GM19395 (cell line): ENCODE measurements at regions not wholly inside any gene's neighbourhood (a gene's known extent, or its start where the extent isn't known, plus 50 kb on each side); places are given as distances from the start of the nearest gene placed in this dataset.
"Not testable (repeated sequence)": the region's sequence is repeated elsewhere in the genome, so short reads cannot be mapped to it uniquely, and the experiment has no call there.

ENCODE experiments used
- ATAC-seq: cut with Tn5 transposase; IDR thresholded peaks from one replicate; pipeline ENCODE4 v1.9.1; 2021; ENCODE audit warnings: mild to moderate bottlenecking, moderate library complexity; ENCODE audit not compliant: unreplicated experiment

DNA sequence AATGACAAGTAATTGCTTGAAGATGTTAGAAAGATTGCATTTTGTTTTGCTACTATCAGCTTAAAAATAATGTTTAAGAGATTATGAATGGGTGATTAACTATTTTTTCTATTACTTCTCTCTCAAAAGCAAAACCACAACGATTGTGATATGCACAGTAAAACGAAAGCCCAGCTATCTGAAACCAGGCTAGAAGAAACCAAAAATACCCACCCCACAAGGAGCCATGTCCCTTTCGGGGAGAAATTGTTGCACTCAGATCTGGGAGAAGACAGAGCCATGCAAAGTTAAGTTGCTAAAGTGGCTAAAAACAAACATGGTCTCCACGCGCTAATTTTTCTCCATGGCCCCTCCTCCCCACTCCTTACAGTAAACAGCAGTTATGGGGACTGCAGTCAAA lies 173.6 kb downstream of the RPS24 start:
- ATAC-seq, result no peak

GRCh38 chr10:78207776-78208175 lies 174.1 kb downstream of the RPS24 start:
- ATAC-seq, result no peak

GRCh38 chr10:78209970-78210369 lies 176.3 kb downstream of the RPS24 start:
- no peak for ATAC-seq

DNA sequence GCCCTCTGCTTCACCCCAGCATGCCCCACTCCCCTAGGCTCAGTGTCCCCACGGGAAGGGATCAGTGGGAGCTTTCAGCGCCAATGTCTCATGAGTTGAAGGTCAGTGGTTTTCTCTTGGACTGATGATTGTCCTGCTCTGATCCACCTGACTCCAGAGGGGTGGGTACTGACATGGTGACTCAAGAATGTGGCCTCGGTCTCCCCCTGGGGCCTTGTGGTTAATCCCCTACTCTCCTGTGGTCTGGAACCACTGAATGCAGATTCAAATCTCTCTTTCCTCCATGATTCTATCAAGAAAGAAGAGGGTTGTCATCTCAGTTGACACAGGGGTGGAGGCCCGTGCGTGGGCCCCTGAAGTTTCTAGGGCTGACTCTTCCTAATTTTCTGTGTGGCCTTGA lies 176.9 kb downstream of the RPS24 start:
- no peak for ATAC-seq

DNA sequence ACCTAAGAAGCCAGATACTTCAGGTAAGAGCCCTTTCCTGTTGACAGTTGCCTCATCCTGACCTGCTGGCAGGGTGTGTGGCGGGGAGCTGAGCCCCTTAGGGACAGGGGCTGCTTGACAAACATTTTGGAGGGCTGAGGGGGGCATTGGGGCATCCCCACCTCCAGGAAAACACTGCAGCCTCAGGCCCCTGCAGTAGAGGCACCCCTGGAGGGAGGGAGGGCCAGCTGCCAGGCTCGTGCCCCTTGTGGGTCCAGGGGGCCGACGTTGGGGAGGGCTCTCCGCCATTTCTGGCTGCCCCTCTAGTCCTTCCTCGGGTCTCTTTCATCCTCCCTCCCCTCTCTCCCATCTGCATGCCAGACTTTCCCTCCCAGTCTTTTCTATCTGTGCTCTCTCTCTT lies 177.3 kb downstream of the RPS24 start:
- no peak for ATAC-seq

DNA sequence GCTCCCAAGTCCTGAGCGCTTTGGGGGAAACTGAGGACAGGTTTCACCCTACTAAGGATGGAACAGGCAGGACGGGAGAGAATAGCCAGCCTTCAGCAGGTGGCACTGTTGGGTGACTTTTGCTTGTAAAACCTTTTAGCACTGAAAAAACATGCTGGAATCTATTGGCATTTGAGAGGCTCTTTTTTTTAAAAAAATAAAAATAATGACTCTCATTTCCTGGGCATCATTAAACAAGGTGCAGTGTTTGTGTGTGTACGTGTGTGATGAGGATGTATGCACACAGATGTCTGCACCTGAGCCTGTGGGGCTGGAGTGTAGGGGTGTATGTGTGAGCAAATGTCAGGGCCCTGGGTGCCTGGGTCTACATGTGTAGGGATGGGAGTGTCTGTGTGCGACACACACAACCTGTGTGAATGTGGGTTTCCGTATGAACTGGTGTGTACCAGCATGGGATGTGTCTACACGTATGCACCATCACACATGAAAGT lies 177.9 kb downstream of the RPS24 start:
- ATAC-seq, result no peak

GRCh38 chr10:78212060-78212785 lies 178.6 kb downstream of the RPS24 start:
- ATAC-seq, result no peak

GRCh38 chr10:78212786-78213175 lies 179.1 kb downstream of the RPS24 start:
- no peak for ATAC-seq

DNA sequence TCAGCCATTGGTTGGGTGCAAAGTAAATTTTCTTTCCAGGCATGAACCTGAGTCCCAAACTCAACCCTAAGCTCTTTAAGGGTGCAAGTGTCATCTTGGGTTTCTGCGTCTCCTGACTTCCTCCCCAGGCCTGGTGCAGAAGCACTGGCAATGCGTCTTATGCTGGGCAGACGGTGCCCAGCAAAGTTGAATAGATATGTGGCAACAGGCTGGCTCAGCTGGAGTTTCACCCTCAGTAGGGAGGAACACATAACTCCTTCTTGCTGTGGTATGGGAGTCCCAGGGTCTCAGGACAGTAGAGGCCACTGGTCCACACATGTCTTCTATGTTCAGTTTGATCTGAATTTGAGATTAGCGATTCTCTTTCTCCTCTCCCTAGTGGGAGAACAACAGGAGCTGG lies 181.3 kb downstream of the RPS24 start:
- ATAC-seq, result no peak

- ATAC-seq, result no peak
Measured at GRCh38 chr10:78215645-78216044, 182.0 kb downstream of the RPS24 start.

- no peak for ATAC-seq
Measured at GRCh38 chr10:78217336-78217735, 183.7 kb downstream of the RPS24 start.

DNA sequence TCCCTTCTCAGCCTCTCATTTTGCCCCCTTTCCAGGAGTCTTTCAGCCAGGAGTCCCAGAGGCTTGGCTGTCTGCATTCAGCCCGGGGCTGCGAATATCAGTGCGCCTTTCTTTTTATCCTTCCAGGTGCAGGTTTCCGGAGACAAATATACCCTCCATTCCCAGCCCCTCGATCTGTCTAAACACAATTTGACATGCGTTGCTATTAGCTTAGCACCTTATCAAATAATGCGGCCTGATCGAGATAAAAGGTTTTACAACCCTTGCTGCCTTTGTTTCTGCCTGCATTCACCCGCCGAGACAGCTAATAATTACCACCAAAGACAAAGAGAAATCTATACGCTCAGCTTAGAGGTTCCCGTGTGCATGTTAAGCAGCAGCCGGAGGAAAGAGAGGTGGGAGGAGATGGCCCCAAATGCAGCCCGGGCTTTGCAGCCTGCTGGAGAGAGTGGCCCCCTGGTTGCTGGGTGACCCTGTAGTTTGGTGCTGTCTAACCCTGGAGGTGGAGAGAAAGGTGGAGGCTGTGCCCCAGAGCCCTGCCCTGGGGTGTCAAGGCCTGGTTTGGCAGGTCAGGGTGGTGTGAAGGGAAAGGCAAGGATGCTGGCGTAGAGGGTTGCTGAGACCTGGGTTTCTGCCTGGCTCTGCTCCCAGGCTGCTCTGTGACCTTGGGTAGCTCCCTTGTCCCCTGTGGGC lies 185.3 kb downstream of the RPS24 start:
- ATAC-seq, result no peak

- not testable (repeated sequence) for ATAC-seq
Measured at GRCh38 chr10:78219568-78219967, 185.9 kb downstream of the RPS24 start.

- no peak for ATAC-seq
Measured at GRCh38 chr10:78220781-78221180, 187.1 kb downstream of the RPS24 start.

- no peak for ATAC-seq
Measured at GRCh38 chr10:78222096-78222790, 188.6 kb downstream of the RPS24 start.

DNA sequence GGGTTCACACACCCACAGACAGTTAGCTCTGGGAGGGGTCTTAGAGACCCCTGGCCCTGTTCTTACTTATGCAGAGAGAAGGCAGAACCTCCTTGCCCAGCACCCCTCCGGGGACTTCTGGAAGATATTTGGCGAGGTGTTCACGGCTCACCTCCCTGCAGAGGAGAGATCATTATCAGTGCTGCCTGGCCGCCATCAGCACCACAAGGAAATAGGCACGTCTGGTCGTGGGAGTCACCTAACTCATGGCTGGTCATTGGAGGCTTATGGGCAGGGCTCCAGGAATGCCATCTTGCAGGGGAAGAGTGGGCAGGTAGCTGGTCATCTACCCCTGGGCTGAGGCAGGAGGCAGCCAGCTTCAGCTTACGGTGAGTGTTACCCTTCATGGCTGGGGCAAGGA lies 189.4 kb downstream of the RPS24 start:
- no peak for ATAC-seq

DNA sequence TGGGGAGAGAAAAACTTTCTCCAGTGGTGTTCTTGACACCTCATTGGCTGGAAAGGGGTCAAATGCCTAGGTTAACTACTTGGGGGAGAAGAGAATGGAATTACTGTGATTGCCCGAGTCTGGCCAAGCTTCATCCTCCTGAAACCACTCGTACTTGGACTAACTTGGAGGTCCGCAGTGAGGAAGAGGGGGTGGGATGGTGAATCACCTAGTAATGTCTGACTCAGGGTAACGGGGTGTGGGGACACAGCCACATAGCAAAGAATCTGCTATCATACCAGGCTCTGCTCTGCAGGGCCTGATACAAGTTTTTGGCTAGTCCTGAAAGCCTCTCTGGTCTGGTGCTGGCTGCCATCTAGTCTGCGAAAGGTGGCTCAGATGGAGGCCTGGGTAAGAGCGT lies 190.9 kb downstream of the RPS24 start:
- ATAC-seq, result no peak

GRCh38 chr10:78225594-78225993 lies 191.9 kb downstream of the RPS24 start:
- no peak for ATAC-seq

DNA sequence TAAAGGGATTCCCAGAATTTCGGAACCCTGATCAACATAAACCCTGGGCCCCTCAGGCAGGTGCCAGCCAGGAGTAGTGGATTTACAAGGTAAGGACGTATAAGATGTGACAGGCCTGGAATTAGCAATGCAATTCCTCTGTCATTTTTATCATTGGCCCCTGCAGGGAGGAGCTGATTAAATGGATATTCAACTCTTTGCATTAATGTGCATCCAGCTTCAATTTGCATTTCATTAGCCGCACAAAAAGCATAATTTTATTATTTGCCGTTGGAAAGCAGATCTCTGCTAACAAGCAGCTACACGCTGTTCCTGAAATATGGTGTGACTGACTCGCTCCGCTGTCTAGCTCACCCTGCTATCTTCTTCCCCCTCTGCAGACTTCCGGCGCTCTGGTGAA lies 195.8 kb downstream of the RPS24 start:
- no peak for ATAC-seq

DNA sequence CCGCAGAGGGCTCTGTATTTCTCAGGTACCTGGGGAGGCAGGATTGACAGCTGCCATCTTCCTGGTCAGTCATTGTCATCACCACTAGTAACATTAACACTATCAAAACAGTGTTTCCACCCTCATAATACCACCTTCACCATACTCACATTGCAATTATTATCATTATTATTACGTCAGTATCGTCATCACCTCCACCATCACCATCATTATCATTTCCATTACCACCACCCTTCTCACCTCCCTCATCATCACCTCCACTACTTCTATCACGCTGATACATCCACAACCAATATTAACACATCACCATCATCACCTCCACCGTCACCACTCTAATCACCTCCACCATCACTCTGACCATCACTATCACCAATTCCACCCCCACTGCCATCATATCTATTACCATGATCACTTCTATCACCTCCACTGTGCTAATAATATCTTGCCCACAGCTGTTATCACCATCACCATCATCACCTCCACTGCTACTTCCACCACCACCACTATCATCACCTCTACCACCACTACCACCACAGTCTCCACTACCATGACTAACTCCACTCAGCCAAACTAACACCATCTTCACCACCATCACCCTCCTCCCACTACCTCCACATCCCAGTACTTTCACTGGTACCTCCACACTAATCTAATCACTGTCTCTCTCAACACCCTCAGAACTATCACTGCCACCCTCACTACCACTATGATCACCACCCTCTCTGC lies 196.4 kb downstream of the RPS24 start:
- no peak for ATAC-seq

- no peak for ATAC-seq
Measured at GRCh38 chr10:78231327-78231726, 197.7 kb downstream of the RPS24 start.
